ENCODE measurements at regions not wholly inside any gene's neighbourhood (a gene's known extent, or its start where the extent isn't known, plus 50 kb on each side); places are given as distances from the start of the nearest gene placed in this dataset.

DNA sequence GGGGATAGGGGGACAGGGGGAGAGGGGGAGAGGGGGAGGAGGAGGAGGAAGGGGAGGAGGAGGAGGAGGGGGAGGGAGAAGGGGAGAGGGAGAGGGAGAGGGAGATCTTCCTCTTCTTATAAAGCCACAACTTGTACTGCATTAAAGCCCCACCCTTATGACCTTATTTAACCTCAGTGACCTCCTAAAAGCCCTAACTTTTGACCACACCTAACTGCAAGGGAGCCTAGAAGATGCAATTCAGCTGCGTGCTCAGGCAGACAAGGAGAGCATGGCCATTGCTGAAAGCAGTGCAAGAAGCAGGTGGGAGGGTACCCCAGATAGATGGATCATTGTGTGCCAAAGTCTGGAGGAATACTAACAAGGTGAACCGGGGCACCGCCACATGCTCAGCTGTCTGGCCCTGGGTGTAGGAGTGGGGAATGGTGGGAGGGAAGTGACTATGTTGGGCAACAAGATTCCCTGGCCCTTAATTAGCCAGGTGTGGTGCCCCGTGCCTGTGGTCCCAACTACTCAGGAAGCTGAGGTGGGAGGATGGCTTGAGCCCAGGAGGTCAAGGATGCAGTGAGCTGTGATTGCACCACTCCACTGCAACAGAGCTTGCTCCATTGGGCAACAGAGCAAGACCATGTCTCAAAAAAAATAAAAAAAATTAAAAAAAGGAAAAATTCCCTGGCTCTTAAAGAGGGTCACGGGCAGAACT is 125.4 kb upstream of the BOD1 start:
- DNase-seq (ENCODE audit: low read depth): no peak

DNA sequence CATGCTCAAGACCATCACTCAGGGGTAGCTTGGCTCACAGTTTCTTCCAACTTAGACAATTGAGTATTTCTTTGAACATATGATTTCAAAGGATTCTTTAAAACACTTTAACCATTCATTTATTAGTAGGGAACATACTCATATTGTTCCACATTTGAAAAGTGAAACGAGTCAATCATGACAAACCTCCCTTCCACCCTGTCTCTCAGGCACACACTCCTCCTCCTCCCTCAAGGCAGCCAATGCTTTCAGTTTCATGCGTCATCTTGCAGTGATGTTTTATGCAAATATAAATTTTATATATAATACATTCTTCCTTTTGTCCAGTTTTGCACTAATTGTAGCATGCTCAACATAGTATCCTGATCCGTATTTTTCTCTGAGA is 126.0 kb upstream of the BOD1 start:
- no peak for DNase-seq (ENCODE audit: low read depth)

DNA sequence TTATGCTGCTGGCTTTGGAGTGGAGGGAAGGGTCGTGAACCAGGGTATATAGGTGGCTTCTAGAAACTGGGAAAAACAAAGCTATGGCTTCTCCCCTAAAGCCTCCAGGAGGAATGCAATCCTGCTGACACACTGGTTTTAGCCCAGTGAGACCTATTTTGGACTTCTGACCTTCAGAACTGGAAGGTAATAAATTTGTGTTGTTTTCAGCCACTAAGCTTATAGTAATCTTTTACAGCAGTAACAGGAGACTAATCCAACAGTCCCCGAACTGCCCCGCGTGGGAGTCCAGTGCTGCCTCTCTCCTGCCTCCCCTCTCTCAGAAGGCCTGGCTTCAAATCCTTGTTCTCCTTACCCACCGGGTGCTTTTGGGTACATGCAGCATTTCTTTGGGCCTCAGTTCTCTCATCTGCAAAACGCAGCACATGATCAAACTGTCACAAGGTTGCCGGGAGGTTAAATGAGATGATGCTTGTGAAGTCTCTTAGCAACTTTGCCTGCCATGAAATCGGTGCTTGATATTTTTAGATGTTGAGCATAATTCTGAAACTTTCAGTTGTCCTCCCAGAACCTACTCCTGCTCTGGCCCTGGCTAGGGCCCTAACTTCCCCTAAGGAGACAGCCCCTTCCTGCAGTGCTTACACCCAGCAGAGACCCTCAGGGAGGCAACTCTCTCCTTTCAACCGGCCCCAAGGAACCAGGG is 127.3 kb upstream of the BOD1 start:
- no peak for DNase-seq (ENCODE audit: low read depth)

DNA sequence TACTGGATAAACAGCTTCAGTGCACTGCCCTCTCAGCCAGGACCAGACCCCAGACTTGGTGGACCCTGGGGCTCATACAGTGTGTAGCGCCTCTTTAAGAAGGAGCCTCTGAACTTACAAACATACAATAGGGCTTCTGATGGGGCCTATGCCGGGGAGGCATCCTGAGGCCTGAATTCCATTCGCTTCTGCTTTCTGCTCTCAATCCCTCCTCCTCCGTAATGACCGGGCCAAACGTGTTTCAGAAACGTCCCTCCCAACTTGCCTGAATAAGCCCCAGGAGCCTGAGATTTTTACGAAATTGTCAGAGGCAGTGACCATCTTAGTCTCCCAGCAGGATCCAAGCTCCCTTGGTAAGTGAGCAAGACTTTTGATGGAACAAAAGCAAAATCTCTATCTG is 128.1 kb upstream of the BOD1 start:
- DNase-seq (ENCODE audit: low read depth): no peak

DNA sequence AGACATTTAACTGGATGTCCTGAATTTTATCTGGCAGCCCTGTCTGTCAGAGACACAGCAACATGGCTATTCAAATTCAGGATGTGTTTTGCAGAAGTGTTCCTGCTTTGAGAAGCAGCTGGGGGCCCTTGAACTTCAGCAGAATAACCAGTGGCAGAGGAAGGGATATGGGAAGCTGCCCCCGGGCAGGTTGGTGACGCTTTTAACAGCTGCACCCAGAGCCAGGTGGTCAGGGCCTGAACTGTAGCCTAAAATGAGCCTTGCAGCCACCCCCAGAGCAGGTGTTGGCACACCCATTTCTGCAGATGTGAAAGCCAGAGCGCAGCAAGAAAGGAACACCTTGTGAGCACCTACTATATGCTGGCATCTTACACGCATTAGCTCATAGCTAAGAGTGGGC is 128.7 kb upstream of the BOD1 start:
- DNase-seq (ENCODE audit: low read depth): no peak

DNA sequence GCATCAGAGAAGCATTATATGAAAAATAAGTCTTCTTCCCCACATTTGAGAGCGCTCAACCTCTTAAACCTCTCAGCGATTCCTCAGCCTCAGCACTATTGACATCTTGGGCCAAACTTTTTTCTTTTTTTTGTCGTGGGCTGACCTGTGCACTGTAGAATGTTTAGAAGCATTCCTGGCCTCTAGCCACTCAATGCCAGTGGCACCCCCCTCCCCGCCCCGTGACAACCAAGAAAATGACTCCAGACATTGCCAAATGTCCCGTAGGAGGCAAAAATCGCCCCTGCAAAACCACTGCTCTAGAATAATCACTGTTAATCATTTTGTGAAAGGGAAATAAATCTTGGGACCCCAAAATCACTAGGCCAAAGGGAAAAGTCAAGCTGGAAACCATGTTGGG is 129.1 kb upstream of the BOD1 start:
- DNase-seq (ENCODE audit: low read depth): no peak

DNA sequence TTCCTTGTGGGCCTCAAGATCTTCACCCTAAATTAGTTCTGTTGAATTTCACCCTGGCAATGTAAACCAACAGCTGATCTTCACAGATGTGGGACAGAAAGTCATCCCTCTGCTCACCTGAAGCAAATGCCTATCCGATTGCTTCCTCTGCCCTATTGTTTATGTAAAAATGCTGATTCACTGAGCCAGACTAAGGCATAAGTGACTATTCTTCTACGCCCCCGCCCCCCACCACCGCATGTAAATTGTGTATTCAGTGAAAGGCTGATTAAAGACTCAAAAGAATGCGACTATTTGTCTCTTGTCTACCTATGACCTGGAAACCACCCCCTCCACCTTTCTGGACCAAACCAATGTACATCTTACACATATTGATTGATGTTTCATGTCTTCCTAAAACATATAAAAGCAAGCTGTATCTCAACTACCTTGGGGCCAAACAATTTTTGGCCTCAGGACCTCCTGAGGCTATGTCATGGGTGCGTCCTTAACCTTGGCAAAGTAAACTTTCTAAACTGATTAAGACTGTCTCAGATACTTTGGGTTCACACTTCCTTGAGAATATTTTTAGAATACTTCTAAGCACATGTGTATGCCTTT is 129.7 kb upstream of the BOD1 start:
- no peak for DNase-seq (ENCODE audit: low read depth)

DNA sequence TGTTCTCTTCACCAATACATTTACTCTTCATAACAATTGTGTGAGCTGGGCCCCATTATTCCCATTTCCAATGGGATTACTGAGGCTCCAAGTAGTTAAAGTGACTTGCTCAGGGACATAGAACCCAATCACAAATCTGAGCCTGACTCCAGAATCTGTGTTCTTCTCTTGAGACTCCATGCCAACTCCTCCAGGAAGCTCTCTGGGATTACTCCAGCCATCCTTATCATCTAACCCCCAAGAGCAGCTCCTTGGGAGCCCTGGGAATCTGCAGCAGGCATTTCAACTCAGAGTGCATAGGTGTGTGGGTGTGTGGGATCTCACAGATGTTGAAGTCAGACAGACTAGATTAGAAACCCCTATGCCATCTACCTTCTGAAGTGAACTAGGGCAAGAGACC is 131.4 kb upstream of the BOD1 start:
- DNase-seq (ENCODE audit: low read depth): no peak

DNA sequence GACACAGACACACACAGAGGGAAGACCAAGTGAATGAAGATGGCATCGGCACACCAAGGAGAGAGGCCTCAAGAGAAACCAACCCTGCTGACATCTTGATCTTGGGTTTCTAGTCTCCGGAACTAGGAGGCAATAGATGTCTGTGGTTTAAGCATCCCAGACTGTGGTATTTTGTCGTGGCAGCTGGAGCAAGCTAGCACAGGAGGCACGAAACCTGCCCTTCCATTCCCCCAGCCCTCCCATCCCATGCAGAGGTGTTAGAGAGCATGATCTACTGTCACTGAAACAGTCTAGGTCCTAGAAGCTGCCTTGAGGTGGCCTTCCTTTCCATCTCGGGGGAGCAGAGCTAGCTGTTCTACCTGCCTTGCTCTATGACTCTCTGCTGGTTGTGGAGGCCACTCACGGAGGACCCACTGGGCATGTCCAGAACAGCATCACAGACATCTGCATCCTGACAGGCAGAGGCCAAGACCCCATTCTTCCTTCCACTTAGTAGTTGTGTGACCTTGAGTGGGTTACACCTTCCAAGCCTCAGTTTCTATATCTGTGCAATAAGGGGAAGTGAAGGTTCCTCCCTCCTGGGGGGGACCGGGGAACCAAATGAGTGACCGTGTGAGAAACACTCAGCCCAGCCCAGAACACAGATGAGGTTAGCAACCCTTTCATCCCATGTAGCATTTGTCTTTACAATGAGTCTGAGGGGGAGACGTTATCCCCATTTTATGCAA is 134.3 kb upstream of the BOD1 start:
- no peak for DNase-seq (ENCODE audit: low read depth)

DNA sequence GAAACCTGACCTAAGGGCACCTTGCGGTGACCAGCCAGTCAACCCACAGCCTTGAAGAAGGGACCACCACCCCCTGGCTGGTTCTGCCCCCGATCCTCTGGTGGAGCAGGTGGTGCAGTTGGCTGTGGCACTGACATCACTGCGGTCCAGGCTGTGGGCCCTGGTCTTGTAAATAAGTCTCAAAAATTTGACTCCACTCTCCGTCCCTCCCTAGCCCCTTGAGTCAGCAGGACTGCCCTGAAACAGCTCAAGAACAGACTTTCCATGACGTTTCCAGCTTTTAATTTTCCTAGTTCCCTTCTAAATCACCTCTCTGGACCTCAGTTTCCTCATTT is 134.8 kb upstream of the BOD1 start:
- DNase-seq (ENCODE audit: low read depth): no peak

DNA sequence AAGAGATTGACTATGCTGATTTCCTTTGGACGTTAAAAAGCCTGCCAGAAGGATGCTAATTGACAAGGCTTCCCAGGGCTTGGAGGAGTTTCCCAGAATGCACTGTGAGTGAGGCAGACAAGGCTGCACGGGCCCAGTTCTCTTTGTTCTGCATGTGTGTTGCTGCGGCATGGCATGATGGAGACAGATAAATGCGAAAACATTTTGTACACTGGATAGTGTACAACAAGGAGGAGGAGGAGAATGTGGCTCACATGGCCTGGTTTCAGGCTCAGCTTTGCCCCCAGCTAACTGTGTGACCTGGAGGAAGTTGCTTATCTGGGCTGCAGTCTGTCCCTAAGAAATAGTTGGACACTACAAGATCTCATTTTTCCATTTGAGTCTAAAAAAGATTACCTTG is 135.5 kb upstream of the CPEB4 start:
- no peak for DNase-seq (ENCODE audit: low read depth)

DNA sequence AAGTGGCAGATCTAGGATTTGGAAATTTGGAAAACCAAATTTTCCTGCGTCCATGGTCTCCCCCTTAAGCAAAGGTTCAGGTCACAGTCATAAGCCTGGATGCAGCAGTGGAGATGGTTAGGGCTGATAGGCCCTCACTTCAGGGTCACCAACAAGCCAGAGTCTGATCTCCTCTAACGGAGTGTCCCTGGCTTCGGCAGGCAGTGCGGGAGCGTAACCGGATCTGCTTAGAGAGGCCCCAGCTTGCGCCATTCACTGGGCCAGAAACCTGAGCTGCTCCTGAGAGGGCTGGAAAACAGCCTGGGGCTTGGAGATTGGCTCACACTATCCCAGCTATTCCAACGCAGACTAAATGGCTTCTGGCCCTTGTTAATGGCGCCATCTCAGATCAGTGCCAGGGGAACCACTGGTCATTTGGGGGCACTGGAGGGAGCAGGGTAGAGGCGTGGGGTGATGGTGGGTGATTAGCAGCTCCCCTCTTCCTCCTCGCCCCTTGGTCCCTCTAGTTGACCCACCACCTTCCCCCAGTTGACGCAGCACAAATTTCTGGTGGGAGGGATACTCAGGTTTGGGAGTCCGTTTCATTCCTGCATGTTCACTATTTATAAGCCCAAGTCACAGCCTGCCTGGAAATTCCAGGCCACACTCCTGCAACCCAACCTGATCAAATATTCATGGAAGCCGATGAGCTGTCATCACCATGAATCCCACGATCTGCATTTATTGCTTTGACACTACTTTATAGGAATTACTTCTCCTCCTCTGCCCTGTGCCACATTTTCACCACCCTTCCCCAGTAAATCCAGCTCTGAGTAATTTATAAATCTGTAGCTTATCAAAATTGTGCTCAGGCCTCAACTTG is 134.6 kb upstream of the CPEB4 start:
- DNase-seq (ENCODE audit: low read depth): no peak

DNA sequence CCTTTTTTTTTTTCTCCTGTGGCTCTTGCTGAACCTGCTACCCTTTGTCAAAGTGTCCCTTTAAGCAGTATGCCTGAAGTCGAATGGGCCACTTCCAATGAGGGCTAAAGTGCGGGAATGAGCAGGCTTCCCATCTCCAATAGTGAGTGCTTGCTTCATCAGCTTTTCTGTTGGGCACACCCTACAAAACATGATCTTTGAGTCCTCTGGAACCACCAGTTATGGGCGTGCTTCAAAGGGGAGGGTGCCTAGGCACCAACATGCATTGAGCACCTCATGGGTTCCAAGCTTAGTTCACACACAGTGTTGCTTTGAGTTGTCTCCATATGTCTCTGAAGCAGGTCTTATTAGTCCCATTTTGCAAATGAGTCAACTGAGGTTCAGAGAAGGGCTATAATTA is 132.8 kb upstream of the CPEB4 start:
- DNase-seq (ENCODE audit: low read depth): no peak

DNA sequence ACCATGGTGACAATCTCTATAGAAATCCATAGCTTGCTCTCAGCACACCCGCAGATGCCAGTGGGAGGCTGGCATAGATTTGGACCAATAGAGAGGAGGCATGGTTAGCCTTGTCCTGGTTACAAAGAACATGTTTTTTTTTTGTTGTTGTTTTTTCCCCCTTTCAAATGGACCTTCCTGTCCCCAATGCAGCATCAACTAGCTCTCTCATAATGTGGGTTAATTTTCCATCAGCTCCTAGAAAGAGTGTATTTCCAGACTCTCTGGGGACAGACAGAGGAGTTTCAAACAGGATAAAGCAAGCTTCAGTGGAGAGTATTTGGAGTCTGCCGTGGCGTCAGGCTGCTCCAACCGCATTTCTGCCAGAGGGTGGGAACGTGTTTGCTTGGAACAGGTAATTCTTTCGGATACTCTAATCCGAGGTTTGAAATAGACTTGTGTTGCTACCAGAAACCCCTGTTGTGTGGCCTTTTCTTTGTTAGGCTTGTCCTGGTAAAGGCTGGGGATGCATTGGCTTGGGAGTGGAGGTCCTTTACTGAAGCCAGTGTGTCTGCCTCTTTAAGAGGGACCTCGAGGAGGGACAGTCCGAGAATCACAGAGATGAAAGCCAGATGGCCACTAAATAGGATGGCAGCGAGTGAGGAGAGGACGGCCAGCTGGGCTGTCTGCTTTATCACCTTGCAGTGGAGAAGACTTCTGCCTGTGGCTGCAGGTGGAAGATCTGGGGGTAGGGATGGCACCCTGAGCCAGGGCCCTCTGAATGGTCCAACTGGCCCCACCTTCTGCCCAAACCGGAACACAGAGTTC is 130.5 kb upstream of the CPEB4 start:
- DNase-seq (ENCODE audit: low read depth): no peak

DNA sequence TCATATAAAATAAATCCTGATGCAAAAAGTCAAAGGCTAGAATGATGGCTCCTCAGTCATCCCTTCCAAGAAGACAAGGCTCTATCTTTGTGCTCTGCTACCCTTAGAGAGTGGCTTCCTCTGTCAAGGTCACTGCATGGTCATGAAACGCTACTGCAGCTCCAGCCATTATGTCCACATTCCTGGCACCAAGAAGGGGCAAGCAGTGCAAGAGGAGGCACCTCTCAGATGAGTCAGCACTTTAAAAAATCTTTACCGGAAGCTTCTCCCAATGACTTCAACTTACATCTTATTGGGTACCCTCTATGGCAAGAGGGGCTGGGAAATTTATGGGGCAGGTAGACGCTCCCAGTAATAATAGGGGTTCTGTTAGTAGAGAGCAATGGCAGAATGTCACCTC is 129.5 kb upstream of the CPEB4 start:
- DNase-seq (ENCODE audit: low read depth): no peak

DNA sequence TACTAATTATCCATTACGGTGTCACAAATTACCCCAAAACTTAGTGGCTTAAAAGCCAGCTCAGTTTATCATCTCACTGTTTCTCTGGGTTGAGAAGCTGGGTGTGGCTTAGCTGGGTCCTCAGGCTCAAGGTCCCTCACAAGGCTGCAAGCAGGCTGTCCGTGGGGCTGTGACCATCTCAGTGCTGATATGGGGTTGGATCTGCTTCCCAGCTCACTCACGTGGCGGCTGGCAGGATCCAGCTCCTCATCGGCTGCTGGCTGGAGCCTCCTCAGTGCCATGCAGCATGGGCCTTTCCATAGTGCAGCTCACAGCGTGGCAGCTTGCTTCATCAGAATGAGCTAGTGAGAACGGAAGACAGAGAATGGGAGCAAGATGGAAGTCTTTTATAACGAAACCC is 128.5 kb upstream of the CPEB4 start:
- DNase-seq (ENCODE audit: low read depth): no peak

DNA sequence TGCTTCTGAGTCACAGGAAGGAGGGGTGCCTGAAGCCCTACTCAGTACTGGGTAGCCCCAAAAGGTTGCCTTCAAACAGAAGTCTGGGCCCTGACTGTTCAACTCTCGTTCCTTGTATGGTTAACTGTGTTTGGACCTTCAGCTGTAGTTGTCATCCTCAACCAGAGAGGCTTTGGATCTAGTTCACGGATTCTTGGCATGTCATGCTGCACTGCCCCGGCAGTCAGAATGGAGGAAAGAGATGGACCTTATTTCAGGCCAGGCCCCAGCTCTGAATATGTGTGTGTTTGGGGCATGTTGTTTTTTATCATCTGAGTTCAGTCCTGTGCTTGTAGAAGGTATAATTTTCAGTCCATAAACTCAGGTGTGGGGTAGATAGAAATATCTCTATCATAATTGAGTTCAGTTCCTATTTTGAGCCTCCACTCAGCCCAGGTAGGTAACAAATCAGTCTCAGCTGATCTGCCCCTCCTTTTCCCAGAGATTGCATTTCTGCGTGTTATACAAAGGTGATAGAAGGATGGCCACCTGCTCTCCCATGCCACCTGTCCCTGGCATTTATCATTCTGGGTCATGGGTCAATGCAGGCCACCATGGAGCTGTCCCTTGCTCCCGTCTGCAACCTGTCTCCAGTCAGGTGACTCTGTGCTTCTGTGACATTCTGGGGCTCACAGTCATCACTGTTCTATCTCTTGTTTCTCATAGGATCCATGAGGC is 127.5 kb upstream of the CPEB4 start:
- DNase-seq (ENCODE audit: low read depth): no peak

DNA sequence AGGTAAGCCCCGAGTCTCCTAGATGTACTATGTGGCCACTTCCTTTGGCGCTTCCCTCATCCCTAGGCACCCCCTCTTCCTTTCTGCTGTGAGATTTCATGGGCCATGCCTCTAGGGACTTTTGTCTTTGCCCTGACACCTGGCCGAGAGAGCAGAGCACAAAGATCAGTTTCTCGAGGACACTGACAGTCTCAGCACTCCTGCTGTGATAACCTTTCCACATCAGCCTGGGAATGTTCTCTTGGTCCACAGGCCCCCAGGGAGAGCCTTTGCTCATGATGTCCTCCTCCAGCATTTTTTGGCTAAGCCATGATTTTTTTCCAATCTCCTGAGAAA is 127.0 kb upstream of the CPEB4 start:
- no peak for DNase-seq (ENCODE audit: low read depth)

DNA sequence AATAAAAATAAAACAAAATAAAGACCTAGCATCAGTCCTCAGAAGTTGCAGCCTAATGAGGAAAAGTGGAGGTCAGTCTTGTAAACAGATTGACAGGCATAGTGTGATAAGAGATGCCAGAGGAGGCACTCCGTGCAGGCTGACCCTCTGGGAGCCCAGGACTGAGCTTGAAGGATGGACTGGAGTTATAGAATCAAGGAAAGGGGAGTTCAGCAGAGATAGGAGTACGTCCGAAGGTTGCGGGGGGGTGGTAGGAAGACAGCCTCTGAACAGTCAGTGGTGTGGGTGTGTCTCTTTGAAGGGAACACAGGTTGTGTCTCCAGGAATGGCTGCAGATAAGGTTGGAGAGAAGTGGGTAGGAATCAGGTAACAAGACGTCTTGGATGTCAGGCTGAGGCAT is 126.1 kb upstream of the CPEB4 start:
- no peak for DNase-seq (ENCODE audit: low read depth)

DNA sequence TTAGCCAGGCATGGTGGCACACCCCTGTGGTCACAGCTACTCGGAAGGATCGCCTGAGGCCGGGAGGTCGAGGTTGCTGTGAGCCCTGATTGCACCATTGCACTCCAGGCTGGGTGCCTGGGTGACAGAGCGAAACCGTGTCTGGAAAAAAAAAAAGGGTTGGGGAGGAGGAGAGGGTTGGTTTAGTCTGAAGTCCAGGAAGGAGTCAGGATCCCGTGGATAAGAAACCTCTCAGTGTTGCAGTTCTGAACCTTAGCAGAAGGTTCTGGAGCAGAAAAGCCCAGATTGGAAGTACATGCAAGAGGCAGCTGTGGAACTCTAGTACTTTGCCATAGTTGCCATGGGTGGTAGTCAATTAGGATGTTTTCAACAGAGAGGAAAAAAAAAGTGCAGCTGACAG is 125.2 kb upstream of the CPEB4 start:
- no peak for DNase-seq (ENCODE audit: low read depth)

DNA sequence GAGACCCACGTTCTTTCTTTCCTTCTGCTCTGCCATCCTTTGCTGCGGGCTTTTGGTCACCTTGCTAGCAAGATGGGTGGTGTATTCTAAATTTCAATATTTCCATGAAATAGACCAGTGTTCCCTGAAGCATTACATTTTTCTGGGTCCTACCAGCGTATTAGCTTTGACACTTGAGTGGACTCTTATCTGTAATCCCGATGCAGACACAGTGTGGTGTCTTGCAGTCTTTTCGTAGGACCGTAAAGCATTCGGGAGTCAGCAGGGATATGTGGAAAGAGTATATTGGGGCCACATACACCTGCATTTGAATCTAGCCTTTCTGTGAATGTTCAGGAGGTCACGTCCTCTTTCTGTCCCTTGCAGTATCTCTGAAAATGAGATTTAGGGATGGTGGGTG is 124.7 kb upstream of the CPEB4 start:
- DNase-seq (ENCODE audit: low read depth): no peak
